SK-N-MC (cell line): ENCODE measurements at regions not wholly inside any gene's neighbourhood (a gene's known extent, or its start where the extent isn't known, plus 50 kb on each side); places are given as distances from the start of the nearest gene placed in this dataset.

Experiments
- EZH2 ChIP-seq: fragments of 200-600 bp; sonication (generic); IDR thresholded peaks from one replicate; pipeline ENCODE4 v1.6.1; 2017; ENCODE audit warnings: antibody characterized with exemption
- POLR2AphosphoS5 ChIP-seq: IDR thresholded peaks from 2 replicates; pipeline ENCODE4 v1.6.1; 2012; ENCODE audit warnings: mild to moderate bottlenecking, low read depth, low read length, borderline replicate concordance

DNA sequence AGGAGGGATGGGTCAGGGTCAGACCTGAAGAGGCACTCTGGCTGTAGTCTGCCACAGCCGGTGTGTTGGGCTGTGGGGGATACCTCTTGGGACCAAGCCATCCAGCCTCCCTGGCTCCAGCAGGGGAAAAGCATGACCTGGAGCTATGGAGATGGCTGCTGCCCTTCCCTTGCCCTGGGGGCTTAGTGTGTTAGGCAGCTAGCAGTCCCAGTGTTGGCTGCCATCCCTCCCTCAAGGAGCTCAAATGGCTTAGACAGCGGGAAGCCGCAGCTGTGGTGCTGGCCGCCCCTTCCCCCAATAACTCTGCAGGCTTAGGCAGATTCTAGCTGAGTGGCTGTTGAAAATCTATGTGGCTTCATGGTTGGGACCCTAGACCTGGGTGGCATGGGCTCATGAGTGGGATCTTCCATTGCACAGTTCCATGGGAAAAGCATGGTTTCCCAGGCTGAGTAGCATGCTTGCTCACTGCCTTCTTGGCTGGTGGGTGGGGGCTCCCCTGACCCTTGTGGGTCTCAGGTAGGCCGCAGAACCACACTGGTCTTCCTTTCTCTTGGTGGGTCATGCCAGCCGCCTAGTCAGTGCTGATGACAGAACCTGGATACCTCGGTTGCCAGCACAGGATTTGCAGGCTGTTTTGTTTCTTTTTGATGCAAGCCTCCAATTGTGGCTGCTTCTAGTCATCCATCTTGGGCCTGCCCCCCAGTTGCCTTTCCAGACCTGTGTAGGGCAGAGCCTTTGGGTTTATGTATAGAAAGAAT, 69.0 kb upstream of the AHI1 start:
- TF ChIP-seq POLR2AphosphoS5 (no peak), EZH2 (no peak)
